Stimulated activated CD4-positive, alpha-beta T cell treated with anti-CD3 and anti-CD28 coated beads, Interleukin-1b, Interleukin-23, amount 100 ng/mL, for 1 hour (primary cell): ENCODE measurements at regions not wholly inside any gene's neighbourhood (a gene's known extent, or its start where the extent isn't known, plus 50 kb on each side); places are given as distances from the start of the nearest gene placed in this dataset.
"Not testable (repeated sequence)": the region's sequence is repeated elsewhere in the genome, so short reads cannot be mapped to it uniquely, and the experiment has no call there.

Experiments used
- DNase-seq, 2 donors: peaks; one replicate each; pipeline ENCODE4 v3.0.0-alpha.2; 2020; ENCODE audit warnings: low read depth in 2 of 2

DNA sequence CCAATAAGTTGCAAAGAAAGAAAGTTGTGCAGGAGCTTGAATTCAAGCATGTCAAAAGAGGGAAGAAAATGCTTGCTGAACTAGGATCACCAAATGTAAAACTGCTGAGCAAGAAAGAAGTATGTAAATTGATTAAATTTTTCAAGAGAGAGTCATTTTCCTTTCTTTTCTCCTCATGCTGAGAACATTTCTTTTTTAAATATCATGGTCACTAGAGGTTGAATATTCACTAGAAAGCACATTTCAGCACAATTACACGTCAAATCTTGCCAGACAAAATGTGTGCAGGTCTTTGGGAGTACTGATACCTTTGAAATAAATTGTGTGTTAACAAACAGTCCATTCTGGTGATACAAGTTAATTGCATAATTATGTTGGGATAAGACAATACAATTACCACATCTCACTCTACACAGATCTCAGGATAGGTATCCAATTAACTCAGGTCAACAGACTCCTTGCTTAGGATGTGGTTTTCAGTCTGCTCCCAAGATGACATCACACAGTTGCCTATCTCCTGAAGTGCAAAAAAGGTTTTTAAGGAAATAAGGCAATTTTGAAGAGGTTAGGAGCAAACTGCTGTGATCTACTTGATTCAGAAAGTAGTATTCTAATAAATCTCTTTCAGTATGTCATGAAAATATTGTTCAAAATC, 862.2 kb downstream of the RPS29 start:
- DNase-seq = no peak

DNA sequence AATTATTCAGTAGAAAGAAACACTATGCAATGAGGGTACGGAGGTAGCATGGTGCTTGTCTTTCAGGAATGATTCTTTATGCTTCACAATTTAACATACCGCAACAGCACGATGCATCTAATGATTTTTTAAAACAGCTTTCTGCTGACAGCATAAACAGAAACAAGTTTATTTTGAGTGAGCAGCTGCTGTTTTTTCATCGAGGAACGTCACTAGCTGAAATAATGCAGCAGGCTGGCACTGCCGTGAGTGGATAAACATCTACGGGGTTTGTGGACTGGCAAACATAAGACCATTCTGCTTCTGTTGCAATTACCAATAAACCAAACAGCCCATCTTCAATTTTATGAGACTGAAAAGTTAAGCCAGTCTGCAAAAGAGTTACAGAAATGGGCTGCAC, 871.8 kb downstream of the RPS29 start:
- no peak for DNase-seq

DNA sequence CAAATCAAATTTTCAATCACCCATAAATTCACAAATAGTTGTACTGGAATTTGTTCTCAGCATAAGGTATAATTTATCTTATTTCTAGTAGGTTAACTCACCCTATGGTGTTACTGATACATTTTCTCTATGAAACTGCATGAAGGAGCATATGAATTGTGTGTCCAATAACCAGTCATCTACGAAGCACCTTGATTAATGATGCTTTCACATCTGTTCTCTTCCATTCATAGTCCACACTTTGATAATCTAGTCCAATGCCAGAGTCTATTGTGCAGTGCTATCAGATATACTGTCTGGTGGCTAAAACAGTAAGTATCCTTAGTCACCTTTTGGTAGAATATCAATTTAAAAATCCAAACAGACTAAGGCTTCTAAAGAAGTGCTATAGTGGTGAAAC, 876.0 kb downstream of the RPS29 start:
- DNase-seq = no peak

DNA sequence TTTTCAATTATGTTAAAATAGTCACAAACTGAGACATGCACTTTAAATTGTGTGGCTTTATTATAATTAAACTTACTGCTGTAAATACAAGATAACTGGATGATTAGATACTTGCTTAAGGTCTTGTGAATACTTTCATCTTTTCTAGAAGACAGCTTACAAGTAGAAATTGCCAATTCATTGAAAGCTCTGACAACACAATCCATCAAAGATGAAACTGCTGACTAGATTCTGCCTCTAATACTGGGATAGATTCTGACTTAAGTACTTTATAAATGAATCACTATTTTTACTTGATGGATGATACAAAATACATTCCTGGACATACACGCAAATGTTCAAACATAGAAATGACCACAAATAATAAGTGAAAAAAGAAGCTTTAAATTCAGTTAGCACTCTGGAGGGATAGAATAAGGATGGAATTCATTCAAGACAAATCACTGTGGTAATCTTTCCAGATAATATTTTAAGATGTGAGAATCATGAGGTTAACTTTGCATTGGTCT, 876.8 kb downstream of the RPS29 start:
- no peak for DNase-seq

DNA sequence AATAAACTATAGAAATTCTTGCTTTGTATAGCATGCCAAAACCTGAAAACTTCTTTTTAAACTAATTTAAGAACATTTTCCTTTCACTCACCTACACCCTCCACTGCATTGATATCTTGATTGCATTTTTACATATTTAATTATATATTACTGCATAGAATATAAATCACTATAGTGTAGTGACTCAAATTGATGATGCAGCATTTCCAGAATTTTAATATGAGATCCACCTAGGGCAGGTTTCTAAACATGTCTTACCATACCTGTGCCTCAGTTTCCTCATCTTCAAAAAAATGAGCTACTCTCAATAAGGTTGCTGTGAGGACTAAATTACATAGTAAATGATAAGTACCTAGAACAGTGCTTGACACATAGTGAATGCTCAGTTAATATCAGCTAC, 881.5 kb downstream of the RPS29 start:
- no peak for DNase-seq

DNA sequence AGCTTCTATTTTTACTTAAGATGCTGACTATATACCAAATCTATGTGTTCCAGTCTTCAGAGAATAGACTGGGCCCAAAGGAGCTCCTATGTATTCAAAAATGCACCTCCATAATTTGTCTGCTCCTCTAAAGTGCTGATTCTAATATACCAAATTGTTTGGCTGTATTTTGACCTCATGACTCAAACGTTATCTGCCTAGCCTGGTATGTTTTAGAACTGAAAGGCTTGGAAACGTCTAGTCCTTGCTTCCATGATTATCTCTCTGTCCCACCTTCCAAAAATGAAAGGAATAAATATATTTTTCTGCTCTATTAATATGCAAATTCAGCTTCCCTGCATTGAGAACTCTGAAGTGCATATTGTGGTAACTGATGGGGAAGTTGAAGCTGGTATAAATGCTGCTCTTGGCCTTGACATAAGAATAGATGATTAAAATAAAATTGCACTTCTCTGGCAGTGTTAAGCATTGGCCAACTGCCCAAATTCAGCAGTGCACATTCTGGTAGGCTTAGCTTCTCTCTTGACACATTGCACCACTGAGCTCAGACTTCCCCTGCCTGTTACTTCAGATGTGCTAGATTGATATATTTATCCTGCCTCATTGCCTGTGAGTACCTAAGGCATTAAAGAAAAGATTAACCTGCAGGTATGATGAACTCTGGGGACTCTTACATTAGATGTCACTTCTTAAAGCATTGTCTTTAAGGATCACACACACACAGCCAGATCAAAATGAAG, 882.3 kb downstream of the RPS29 start:
- no peak for DNase-seq

DNA sequence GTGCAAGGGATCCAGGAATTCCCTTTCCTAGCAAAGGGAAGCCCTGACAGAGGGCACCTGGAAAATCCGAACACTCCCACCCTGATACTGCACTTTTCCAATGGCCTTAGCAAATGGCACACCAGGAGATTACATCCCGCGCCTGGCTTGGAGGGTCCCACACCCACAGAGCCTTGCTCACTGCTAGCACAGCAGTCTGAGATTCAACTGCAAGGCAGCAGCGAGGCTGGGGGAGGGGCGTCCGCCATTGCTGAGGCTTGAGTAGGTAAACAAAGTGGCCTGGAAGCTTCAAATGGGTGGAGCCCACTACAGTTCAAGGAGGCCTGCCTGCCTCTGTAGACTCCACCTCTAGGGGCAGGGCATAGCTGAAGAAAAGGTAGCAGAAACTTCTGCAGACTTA, 888.8 kb downstream of the RPS29 start:
- DNase-seq = not testable (repeated sequence)

DNA sequence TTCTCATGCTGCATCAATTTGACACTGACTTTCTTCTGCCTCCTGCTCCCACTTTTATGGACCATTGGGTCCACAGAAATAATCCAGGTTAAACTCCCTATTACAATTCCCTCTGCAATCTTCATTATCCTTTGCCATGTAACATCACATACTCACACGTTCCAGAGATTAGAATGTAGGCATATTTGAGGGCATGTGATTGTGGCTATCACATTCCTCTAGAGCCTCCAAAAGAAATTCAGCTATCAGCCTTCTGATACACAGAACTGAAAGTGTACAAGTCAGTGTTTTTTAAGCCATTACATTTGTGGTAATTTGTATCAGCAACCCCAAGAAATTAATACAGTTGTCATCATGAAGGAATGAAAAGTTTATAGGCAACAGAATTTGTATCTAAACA, 892.4 kb downstream of the RPS29 start:
- no peak for DNase-seq

DNA sequence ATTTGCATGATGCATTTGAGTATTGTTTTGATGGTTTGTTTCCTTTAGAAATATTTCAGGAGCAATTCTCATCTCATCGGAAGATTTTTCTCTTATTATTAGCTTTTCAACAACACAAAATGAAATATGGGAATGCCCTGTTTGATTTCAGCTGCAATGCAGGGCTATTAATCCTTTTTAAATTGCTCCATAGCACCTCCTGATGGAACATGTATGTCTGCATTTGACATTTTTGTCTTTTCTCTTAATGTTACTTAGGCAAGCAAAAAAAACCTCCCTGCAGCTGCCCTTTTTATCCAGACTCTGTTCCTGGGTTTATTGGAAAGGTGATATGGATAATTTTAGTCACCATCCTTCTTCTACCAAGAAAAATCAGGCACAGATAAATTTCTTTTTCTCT, 895.8 kb downstream of the RPS29 start:
- DNase-seq = no peak

DNA sequence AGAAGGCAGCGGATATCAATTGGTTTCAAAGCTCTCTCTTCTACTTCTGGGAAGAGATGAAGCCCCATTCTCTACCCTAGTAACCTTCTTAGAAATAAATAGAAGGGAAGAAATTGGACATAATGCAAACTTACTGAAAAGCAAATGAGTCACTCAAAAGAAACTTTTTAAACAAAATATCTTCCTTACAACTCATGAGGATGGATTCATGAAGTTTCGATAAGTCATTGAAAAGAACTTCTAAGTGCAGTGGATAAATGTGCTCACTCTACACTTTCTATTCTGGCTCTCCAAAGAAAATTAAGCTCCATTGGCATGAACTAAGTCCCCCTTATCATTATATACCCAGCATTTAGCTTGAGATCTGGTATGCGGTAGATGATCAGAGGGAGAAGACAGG, 899.5 kb downstream of the RPS29 start:
- no peak for DNase-seq

DNA sequence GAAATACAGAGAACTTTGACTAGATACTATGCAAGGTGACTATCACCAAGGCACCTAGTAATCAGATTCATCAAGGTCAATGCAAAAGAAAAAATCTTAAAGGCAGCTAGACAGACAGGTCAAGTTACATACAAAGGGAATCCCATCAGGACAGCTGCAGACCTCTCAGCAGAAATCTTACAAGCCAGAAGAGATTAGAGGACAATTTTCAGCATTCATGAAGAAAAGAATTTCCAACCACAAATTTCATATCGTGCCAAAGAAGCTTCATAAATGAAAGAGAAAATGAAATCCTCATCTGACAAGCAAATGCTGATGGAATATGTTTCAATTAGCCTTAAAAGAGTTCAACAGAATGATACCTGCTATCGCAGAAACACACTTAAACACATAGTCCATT, 913.7 kb downstream of the RPS29 start:
- no peak for DNase-seq

DNA sequence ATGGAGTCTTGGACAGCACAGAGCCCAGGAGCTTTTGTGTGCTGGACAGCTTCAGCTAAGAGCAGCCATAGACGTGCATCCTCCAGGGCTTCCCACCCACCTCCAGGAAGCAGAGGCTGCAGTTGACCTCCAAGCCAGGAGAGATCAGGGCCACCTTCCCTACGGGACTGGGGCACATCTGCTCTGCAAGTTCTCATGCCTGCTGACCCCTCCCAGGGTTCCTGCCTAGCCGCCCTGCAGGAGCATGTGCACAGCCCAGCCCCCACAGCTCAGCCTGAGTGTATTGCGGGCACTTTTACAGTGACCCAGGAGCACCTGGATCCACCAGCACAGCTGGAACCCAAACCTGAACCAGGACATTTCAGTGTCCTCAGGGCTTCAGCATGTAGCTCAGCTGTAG, 915.2 kb downstream of the RPS29 start:
- no peak for DNase-seq

DNA sequence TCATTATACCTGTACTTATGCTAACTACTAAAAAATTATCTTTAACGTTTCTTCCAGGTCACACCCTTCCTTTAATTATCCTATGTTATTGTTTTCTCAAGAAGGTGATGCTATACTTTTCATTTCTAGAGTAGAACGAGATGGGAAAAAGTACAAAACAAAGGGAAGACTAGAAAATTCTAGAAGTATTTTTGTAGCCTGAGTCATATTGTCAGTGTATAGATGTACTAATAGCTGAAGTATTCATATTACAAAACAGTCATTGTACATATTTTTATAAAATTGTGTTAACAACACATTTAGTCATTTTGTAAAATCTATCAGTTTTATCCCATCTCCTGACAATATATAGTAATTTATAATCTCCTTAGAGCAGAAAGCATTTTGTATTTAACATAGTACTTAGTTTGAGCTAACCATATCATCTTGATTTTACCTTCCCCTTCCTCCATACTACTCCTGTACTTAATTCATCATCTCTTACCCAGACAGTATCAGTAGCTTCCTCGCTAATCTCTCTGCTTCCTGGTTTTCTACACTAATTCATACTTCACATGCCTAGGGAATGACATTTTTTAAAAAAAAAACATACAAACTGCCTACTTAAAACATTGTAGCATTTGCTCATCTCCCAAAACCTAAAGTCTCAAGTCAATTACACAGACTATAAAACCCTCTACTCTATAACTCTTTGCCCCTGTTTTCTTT, 920.9 kb downstream of the RPS29 start:
- DNase-seq = no peak

DNA sequence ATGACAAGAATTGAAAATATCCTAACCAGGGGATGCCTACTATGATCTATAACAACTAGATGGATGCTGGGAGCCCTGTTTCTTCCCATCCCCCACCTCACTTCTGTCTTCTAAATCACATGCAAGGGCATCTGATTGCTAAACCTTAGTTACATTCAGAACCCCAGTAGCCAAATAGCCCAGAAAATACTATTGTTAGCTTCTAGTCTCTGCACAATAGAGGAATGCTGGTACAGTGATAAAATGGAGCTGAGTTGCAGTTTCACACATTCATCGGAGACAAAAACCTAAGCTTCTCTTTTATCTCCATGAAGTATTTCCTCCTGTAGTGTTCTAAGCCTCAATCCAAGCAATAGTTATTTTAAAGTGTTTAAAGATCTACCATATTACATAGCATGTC, 942.9 kb downstream of the RPS29 start:
- no peak for DNase-seq

DNA sequence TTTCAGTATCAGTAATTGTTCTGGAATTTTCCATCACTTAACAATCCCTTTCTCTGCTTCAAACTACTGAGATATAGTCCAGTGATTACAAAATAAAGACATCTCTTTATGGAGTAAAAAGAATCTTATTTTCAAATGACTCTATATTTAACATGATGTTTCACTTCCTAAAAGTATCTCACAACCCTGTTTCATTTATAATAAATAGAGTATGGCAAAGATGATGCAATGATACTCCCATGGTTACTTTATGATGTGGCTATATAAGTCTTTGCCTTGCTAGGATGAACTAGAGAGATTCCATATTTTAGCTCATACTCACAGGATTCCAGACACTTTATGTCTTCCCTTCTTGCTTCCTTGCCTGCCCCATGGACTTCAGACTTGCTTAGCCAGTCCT, 953.5 kb upstream of the MDGA2 start:
- DNase-seq = no peak

DNA sequence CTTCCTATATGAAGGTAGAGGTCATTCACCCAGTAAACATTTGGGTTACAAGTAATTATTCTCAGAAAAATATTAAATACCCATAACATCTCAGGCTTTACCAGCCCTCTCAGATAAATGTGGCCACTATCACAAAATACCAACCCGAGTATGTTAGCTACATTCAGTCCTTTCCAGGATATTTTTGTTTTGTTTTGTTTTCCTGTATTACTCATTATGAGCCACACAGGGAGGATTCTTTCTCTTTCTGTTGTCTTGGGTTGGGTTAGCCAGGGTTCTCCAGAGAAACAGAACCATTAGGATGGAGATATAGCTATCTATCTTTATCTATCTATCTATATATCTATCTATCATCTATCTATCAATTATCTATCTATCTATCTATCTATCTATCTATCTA, 947.6 kb upstream of the MDGA2 start:
- DNase-seq = no peak

DNA sequence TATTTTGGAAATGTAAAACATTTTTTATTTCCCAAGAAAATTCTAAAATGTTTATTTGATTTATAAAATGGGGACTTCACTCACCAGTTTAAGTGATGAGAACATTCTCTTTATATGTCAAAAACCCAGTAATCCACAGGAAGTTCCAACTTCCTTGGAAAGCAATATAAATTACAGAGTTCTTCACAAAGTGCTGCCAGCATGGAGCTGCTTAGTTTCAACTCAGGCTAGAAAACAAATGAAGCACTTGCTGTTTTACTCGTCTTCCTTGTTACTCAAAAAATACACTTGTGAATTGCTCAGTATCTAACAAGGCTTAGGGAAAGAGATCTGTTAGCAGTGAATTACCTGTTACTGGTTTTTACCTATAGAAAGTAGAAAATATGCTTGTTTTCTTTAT, 942.7 kb upstream of the MDGA2 start:
- no peak for DNase-seq

DNA sequence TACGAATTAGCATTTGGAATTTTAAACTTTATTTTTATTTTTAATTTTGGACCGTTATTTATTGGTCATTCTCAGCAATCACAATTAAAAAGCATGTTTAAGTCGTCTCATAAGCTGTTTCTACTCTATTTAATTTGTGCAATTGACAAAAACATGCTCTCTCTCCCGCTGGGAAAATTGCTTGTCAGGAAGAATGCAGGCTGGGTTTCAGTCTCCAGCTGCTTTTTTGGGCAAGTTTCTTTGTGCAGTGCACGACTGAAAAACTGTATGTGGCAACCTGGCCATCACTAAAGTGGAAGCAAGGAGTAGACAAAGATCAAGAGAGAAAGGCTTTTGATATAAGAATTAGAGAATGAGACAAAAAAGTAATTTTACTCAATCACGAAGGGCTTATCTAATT, 941.5 kb upstream of the MDGA2 start:
- DNase-seq = no peak

DNA sequence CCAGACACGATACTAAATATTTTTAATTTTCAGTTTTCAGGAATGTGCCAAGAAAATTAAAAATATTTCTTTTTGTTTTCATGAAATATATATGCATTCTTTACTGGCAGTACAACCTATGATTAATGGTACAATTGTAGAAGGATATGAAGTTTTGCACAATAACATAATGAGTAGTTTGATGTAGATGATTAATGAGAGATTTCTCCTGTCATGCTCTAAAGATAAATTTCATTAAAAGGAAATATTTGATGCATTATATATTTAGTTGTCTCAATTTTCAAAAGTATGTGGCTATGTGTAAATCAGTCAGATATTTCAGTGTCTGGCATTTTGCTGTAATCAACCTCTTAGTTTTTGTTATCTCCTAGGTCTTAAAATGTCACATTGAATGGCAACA, 940.2 kb upstream of the MDGA2 start:
- no peak for DNase-seq

DNA sequence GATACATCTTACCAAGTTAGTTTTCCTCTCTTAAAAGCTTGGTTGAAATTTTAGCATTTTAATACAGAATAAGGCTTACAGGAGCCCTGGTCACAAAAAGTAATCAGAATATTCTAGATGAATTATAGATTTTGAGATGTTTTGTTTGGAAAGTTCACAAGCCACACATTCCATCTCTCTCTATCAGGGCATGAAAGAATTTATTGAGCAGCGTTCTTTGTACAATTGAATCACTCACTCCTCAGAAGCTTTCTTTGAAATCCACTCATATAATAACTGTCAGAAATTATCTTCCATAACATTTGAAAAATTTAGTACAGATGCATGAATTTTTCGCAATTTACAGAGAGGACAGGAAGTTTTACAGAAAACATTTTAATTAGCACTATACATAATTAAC, 938.6 kb upstream of the MDGA2 start:
- no peak for DNase-seq

DNA sequence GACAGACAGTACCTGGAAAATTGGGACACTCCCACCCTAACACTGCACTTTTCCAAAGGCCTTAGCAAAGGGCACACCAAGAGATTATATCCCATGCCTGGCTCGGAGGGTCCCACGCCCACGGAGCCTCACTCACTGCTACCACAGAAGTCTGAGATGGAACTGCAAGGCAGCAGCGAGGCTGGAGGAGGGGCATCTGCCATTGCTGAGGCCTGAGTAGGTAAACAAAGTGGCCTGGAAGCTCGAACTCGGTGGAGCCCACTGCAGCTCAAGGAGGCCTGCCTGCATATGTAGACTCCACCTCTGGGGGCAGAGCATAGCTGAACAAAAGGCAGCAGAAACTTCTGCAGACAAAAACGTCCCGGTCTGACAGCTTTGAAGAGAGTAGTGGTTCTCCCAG, 931.6 kb upstream of the MDGA2 start:
- not testable (repeated sequence) for DNase-seq

DNA sequence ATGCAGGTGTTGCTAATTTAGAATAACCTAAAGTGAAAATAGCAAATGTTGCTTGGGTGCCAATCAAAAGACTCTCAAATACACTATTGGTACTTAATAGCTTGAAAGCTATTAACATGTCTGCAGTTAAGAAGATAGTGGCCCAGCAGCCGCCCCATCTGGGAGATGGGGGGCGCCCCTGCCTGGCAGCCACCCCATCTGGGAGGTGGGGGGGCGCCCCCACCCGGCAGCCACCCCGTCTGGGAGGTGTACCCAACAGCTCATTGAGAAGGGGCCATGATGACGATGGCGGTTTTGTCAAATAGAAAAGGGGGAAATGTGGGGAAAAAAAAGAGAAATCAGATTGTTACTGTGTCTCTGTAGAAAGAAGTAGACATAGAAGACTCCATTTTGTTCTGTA, 923.1 kb upstream of the MDGA2 start:
- no peak for DNase-seq

DNA sequence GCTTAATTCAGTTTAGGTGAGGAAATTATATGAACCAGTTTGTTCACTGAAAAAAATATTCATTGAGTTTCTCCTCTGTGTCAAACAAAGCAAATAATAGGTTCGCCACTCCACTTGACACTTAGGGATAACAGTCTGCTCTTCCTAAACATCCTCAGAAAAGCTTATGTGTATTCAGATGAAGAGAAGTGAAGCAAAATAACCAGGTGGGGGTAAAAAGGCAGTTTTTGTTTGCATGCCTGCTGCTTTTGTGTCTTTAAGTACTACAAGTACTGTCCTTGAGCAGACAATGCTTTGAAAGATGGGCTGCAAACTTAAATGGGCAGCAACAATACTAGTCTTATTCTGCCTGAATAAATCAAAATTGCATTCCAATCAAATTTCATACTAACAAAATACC, 910.7 kb upstream of the MDGA2 start:
- DNase-seq = no peak
